GM12865 (cell line): ENCODE measurements at regions not wholly inside any gene's neighbourhood (a gene's known extent, or its start where the extent isn't known, plus 50 kb on each side); places are given as distances from the start of the nearest gene placed in this dataset.
"Not testable (repeated sequence)": the region's sequence is repeated elsewhere in the genome, so short reads cannot be mapped to it uniquely, and the experiment has no call there.

Source experiments
- DNase-seq: peaks from one replicate; pipeline ENCODE4 v3.0.0; 2010; ENCODE audit warnings: low read depth
- H3K4me3 ChIP-seq: 2 replicates; pipeline ENCODE4 v1.5.1; 2011; ENCODE audit warnings: mild to moderate bottlenecking, low read depth, low read length, control low read depth
- TF ChIP-seq, protein P1 (sequence below): IDR thresholded peaks from 2 replicates; pipeline ENCODE4 v1.5.1; 2011; ENCODE audit warnings: low read length, control low read depth, low read depth, inconsistent platforms; ENCODE audit not compliant: insufficient read depth; ENCODE audit errors: missing control alignments

GRCh38 chr20:17891131-17891530 lies 77.5 kb downstream of the SNX5 start:
- not testable (repeated sequence) for DNase-seq, H3K4me3 ChIP-seq

DNA sequence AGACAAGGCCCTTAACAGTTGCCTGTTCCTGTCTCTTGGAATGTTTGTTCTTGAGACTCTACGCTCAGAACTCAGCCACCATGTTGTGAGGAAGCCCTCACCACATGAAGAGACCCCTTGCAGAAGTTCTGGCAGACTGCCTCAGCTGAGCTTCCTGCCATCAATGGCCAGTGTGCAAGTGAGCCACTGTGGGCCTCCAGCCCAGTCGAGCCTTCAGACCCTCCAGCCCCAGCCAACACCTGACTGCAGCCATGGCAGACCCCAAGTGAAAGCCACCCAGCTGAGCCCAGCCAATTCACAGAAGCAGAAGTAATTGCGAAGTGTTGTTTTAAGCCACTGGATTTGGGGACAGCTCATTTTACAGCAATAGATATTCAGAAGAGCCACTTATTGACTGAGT lies 78.3 kb downstream of the SNX5 start:
- H3K4me3 ChIP-seq = no peak overlapping the region
- DNase-seq = no peak
- TF ChIP-seq, protein P1, sequence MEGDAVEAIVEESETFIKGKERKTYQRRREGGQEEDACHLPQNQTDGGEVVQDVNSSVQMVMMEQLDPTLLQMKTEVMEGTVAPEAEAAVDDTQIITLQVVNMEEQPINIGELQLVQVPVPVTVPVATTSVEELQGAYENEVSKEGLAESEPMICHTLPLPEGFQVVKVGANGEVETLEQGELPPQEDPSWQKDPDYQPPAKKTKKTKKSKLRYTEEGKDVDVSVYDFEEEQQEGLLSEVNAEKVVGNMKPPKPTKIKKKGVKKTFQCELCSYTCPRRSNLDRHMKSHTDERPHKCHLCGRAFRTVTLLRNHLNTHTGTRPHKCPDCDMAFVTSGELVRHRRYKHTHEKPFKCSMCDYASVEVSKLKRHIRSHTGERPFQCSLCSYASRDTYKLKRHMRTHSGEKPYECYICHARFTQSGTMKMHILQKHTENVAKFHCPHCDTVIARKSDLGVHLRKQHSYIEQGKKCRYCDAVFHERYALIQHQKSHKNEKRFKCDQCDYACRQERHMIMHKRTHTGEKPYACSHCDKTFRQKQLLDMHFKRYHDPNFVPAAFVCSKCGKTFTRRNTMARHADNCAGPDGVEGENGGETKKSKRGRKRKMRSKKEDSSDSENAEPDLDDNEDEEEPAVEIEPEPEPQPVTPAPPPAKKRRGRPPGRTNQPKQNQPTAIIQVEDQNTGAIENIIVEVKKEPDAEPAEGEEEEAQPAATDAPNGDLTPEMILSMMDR = no peak

DNA sequence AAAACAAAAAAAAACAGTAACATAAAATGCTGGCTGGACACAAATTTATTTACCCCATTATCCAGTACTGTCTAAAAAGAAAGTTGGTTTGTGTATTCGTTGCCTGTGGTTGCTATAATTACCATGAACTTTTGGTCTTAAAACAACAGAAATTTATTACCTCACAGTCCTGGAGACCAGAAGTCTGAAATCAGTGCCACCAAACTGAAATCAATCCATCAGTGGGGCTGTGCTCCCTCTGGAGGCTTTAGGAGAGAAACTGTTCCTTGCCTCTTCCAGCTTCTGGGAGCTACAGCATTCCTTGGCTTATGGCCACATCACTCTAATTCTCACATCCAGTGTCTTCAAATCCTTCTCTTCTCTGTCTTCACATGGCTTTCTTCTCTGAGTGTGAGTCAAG lies 79.4 kb downstream of the SNX5 start:
- no peak overlapping the region for H3K4me3 ChIP-seq
- TF ChIP-seq, protein P1 = peak; percentile 8
- DNase-seq = peak; percentile 23

DNA sequence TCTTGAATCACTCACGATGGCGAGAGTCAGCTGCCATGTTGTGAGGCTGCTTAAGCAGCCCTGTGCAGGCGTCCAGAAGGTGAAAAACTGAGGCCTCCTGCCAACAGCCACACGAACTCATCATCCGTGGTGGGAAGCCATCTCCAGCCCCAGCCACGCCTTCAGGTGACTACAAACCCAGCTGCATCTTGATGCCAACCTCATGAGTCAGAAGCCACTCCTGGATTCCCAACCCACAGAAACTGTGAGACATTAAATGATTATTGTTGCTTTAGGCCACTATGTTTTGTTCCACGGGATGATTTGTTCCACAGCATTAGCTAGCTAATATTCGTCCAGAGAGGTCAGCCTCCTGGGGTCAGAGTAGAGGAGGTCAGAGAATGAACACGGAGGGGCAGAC lies 80.5 kb downstream of the SNX5 start:
- H3K4me3 ChIP-seq = no peak overlapping the region
- TF ChIP-seq, protein P1 = no peak
- no peak for DNase-seq

DNA sequence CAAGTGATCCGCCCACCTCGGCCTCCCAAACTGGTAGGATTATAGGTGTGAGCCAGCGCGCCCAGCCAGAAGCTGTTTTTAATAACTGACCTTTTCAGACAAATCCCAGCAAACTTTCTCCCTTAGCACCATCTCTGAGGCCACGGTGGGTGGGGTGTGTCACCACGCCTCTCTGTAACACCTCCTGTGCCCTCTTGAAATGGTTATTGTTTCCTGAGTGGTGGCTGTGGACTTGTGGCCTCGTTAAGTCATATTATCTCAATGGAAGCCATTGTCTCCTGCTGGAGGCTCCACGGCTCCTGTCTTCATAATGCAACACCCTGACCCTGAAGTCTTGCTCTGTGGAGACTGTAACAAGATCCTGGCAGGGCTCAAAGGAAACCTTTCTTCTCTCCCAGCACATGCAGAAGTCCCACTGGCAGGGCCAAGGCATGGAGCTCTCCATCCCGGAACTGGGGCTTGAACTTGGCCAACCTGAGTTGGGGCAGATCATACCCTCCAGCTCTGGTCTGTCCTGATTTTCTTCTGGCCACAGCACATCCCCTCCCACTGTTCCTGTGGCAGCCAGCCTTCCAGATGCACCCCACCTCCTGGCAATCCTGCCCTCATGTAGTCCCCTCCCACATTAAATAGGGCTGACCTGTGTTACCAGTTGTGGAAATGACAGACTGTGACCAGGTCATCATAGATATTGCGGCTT lies 81.1 kb downstream of the SNX5 start:
- TF ChIP-seq, protein P1 = no peak
- no peak for DNase-seq
- H3K4me3 ChIP-seq = no peak overlapping the region

- H3K4me3 ChIP-seq = no peak overlapping the region
- TF ChIP-seq, protein P1 = no peak
- no peak for DNase-seq
These were observed 83.0 kb downstream of the SNX5 start for GRCh38 chr20:17885544-17885943.

DNA sequence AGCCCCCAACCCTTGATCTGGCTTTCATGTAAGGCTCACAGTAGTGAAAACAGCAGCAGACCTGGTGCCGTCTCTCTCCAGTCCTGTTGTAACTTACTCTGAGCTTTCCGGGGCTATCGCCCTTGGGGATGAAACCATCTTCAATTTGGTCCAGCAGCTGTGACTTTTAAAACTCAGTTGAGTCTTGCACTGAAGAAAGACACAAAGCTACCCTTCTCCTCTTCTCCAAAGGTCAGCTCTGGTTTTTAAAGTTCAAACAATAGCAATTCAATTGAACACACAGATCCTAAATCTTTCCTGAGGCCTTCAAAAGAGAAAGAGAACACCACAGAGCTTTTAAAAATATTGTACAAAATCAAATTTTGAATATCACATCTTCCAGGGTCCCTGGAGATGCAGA lies 83.5 kb downstream of the SNX5 start:
- no peak for DNase-seq
- TF ChIP-seq, protein P1 = no peak
- no peak overlapping the region for H3K4me3 ChIP-seq
